Right ventricle myocardium superior (tissue), 1 donor: ENCODE measurements at regions not wholly inside any gene's neighbourhood (a gene's known extent, or its start where the extent isn't known, plus 50 kb on each side); places are given as distances from the start of the nearest gene placed in this dataset.

Source experiments
- ATAC-seq: fragments of 200-7000 bp; cut with Tn5 transposase; one replicate; pipeline ENCODE4 v1.9.1; 2020; ENCODE audit warnings: mild to moderate bottlenecking; ENCODE audit not compliant: poor library complexity
- DNase-seq: peaks from one replicate; pipeline ENCODE4 v3.0.0-alpha.2; 2020
- intact Hi-C: fragments of 100-400 bp; cut with DNase I; formaldehyde crosslinking; loops from one replicate; pipeline ENCODE4 v1.11.2; 2022
- donor health status: DM: no; HTN: yes; CAD: no; lungs with severe emphysema.

DNA sequence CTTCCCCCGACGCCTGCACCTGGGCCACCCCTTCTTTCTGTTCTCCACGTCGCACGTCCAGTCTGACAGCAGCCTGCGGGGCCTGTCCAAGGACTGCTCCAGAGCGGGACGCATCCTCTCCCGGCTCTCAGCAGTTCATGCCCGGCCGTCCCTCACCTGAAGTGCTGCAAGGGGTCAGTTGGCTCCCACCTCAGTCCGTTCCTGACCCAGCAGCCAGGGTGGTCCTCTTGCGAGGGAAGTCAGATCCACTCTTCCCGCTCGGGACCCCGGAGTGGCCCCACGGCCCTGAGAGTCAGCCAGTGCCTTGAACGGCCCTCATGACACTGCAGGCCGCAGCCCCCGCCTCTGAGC is 249.7 kb upstream of the IRX4 start:
- DNase-seq = no peak
- ATAC-seq = no peak
- intact Hi-C loops = no loop called here

- intact Hi-C loops = no loop called here
- DNase-seq = no peak
- no peak for ATAC-seq
These were observed 249.2 kb upstream of the IRX4 start for GRCh38 chr5:2131826-2132496.

DNA sequence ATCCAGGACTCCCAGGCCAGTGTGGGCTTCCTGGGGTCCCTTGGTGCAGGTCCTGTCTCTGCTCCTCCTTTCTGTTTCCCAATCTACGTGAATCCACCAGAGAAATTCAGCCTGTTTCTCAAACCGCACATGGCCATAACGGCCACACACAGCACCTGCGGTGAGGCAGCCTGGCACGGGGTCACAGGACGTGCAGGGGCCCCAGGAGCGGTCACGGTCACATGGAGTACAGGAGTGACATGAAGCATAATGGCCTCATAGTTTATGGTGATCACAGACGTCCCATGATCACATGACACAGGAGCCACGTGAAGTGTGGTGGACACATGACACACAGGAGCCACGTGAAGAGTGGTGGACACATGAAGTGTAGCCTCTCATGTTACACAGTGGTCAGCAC is 248.5 kb upstream of the IRX4 start:
- DNase-seq = no peak

DNA sequence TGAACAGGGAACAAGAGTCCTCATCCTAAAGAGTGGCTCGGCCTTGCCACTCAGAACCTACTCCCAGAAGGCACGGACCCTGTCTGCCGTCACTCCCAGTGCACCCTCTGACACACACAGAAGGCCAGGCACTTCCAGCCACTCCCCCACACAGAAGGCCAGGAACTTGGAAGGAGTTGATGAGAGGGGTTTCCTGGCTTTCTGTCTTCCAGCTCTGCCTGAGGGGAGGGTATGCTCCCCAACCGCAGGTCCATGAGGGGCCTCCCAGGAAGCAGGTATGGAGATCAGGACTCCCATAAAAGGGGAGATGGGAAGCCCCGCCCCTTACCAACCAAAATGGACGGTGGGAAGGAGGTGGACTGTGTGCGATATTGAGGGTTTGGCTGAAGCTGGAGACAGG is 247.6 kb upstream of the IRX4 start:
- DNase-seq = no peak
- intact Hi-C loops = no loop called here

More for the DNA sequence above, 248.5 kb upstream of the IRX4 start:
- no peak for ATAC-seq
- intact Hi-C loops = no loop called here

DNA sequence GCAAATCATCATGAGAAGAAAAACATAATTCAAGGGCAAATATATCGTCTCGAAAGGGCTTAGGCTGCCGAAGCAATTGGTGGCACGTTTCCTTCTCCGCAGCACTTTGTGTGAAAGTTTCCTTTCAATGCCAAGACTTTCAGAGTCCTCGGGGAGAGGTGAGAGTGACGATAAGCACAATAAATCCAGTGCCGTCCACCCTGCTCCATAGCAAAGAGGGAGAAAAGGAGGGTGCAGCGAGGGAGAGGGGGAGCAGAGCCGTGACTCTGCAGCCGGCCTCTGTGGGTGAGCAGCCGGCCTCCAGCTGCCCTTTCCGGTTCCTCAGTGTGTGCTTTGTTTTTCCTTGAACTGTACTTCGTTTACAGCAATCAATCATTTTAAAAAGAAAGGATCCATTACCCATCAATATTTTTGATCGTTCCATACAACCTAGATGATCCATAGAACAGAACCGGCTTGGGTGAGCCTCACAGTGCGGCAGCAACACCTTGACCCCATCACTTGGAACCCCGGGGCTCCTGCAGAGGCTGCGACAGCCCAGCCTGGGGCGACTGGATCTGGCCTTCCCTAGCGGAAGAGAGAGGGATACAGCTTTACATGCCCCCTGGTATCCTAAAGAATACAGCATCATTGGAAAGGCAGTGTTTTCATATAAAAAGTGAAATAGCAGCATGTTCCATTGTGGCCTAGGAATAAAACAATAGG is 247.0 kb upstream of the IRX4 start:
- no peak for ATAC-seq
- intact Hi-C loops = no loop called here
- no peak for DNase-seq

More for the DNA sequence above, 247.6 kb upstream of the IRX4 start:
- ATAC-seq = no peak

GRCh38 chr5:2128686-2129355 is 246.1 kb upstream of the IRX4 start:
- no peak for ATAC-seq
- intact Hi-C loops = no loop called here
- DNase-seq = no peak

GRCh38 chr5:2126512-2126911 is 243.8 kb upstream of the IRX4 start:
- no peak for ATAC-seq
- no peak for DNase-seq
- intact Hi-C loops = no loop called here

GRCh38 chr5:2125901-2126265 is 243.2 kb upstream of the IRX4 start:
- DNase-seq (no peak), ATAC-seq (no peak)
- intact Hi-C loops = no loop called here

DNA sequence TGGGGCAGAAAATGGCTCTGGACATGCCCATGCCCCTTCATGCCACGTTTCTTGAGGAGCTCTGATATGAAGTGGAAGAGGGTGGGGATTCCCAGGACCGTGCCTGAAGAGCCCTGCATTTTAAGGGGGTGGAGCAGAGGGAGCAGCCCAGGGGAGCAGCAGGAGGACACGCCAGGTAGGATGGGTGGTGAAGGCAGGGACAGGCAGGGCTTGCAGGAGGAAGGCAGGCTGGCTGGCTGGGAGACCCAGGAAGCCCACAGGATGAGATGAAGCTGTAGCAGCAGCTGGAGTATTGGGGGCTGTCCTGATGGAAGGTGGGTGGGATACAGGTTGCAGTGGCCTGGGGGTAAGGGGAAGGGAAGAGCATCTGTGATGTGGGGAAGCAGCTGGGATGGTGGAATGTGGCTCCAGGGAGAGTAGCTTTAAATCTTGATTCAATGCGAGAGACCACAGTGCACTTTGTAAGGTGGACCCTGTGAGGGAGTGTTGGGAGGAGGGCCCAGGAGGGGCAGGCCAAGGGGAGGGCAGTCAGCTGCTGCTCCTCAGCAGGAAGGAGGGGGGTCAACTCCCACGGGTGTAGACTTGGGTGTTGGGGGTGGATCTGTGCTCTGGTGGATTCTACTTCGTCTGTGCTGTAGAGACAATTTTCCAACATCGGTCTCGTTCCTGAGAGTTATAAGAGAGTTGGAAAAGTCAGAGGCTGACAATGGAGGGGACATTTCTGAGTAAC is 242.6 kb upstream of the IRX4 start:
- no peak for ATAC-seq
- intact Hi-C loops = no loop called here
- no peak for DNase-seq

DNA sequence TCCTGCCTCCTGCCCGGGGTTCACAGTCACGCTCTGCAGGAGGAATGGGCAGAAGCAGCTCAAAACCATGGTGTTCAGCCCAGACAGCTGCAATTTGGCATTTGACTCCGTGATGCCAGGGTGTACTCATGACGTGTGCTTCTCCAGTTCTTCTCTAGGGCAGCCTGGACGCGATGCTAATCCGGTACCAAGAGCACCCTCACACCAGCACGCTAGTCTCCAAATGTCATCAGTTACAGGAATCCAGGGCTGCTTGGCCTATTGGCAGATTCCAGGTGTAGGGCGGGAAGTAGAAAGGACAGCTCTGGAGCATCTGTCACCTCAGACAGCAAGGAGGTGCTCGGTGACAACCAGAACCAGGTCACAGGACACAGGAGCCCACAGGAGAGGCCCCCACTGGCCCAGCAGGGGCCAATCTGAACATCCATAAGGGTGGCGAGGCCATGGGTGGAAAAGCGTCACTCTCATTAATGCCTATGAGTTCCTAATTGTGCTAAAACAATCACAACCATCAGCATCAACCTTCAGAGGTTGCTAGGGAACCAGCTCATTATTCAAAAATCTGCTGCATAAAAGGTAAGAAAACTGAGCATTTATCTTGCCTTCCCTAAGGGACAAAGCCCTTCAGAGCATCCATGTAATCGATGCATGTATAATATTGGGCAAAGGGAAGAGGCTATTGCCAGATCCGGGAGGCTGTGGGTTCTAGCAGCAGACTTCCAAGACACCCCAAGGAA is 241.9 kb upstream of the IRX4 start:
- DNase-seq = no peak
- intact Hi-C loops = no loop called here
- ATAC-seq = no peak

DNA sequence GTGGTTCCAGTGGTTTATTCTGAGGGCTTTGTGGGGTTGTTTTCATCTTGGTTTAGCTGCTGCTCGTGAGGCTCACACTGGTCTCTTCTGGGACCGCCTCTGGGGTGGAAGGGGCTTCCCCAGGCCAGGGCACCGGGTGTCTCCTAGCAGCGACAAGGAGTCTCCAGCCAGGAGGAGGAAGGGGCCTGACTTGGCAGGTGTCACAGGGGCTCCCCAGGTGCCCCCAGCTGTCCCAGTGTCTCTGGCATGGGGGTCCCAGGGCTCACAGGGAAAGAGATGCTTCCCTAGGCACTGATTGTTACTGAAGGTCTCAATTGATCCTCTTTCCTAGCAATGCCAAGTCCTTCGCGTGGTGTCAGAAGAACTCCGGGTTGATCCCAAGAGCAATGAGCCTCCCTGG is 241.1 kb upstream of the IRX4 start:
- DNase-seq (no peak), ATAC-seq (no peak)
- intact Hi-C loops = no loop called here

DNA sequence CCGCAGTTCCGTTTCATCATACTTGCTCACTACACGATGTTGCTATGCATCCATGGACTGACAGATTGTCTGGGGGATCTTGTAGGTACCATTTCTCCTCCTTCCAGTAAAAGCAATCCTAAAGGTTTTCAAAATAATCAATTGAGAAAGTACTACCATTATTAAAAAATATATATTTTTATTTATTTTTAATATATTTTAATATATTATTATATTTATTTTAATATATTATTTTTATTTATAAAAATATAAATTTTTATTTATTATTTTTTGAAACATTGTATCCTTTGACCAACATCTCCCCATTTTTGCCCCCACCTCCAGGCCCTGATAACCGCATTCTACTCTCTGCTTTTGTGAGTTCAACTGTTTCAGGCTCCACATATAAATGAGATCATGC is 237.6 kb upstream of the IRX4 start:
- intact Hi-C loops = no loop called here
- no peak for ATAC-seq
- no peak for DNase-seq

DNA sequence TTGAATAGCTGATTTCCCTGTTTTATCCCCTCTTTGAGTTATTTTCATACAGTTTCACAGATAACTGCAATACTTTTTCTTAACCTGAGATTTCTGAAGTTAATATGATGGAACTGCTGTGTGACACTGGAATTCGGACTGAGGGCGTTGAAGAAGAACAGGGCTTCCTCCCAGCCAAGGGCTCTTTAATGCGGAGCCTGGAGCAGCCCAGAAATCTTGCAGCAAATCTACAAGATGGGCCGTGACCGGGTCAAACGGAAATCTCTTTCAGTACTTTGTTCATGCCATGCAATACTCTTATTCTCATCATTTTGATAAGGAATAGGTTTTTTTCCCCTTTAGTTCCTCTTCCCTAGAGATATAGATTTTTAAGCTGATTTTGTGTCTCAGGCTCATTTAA is 236.8 kb upstream of the IRX4 start:
- DNase-seq (no peak), ATAC-seq (no peak)
- intact Hi-C loops = no loop called here

- ATAC-seq = no peak
- DNase-seq = no peak
- intact Hi-C loops = no loop called here
These were observed 230.8 kb upstream of the IRX4 start for GRCh38 chr5:2113348-2114131.

GRCh38 chr5:2112173-2113025 is 229.7 kb upstream of the IRX4 start:
- no peak for ATAC-seq

GRCh38 chr5:2111569-2112105 is 228.9 kb upstream of the IRX4 start:
- intact Hi-C loops = no loop called here
- DNase-seq (no peak), ATAC-seq (no peak)

More at GRCh38 chr5:2112173-2113025, 229.7 kb upstream of the IRX4 start:
- intact Hi-C loops = no loop called here
- DNase-seq = no peak

- ATAC-seq (no peak), DNase-seq (no peak)
- intact Hi-C loops = no loop called here
These were observed 228.3 kb upstream of the IRX4 start for GRCh38 chr5:2110934-2111462.
